Nucleus accumbens (tissue), 56 donors: ENCODE measurements at regions not wholly inside any gene's neighbourhood (a gene's known extent, or its start where the extent isn't known, plus 50 kb on each side); places are given as distances from the start of the nearest gene placed in this dataset.
A peak's percentile ranks its signal among the peaks of the same experiment; 100 is the strongest.

Source experiments
- DNase-seq, 56 donors: peaks; one replicate each; lab custom pipeline; 2025; lab: John Stamatoyannopoulos, UW

- DNase-seq = no peak
Observed at GRCh38 chr2:96438589-96438988, 66.6 kb downstream of the NEURL3 start.

GRCh38 chr2:96437512-96437911 lies 67.6 kb downstream of the NEURL3 start:
- DNase-seq = no peak

GRCh38 chr2:96436961-96437360 lies 68.2 kb downstream of the NEURL3 start:
- no peak for DNase-seq

- no peak for DNase-seq
Observed at GRCh38 chr2:96436416-96436815, 68.7 kb downstream of the NEURL3 start.

- peak in 1 of 56 donors; percentile 13 for DNase-seq
Observed at GRCh38 chr2:96431319-96431718, 73.8 kb downstream of the NEURL3 start.

- DNase-seq = no peak
Observed at GRCh38 chr2:96430394-96430988, 74.7 kb downstream of the NEURL3 start.

GRCh38 chr2:96427917-96428316 lies 77.2 kb downstream of the NEURL3 start:
- DNase-seq = no peak

- DNase-seq = no peak
Observed at GRCh38 chr2:96427169-96427568, 78.0 kb downstream of the NEURL3 start.

- no peak for DNase-seq
Observed at GRCh38 chr2:96423828-96424227, 81.3 kb downstream of the NEURL3 start.
